GM12878 (cell line): ENCODE measurements at regions not wholly inside any gene's neighbourhood (a gene's known extent, or its start where the extent isn't known, plus 50 kb on each side); places are given as distances from the start of the nearest gene placed in this dataset.

Experiments used
- ATAC-seq: fragments of 200-7000 bp; cut with Tn5 transposase; 3 replicates; pipeline ENCODE4 v1.9.1; 2020; ENCODE audit warnings: mild to moderate bottlenecking, moderate library complexity
- BruUV-seq: library from RNA; stranded (reverse); fragments of 400-500 nt; replicated peaks from 2 replicates; lab custom pipeline; 2021; lab: Mats Ljungman, UMichigan
- CTCF ChIA-PET: fragments of 300-600 bp; sonication (Branson Sonifier 250); formaldehyde crosslinking; extraction: SDS; loops from one replicate; lab custom pipeline; 2021; ENCODE audit warnings: inconsistent platforms; lab: Yijun Ruan, JAX
- POLR2A ChIA-PET: fragments of 350-600 bp; formaldehyde crosslinking; extraction: SDS; loops from one replicate; lab custom pipeline; 2021; ENCODE audit warnings: inconsistent platforms; lab: Charles Lee
- RAD21 ChIA-PET: fragments of 300-600 bp; sonication (Branson Sonifier 250); formaldehyde crosslinking; loops from one replicate; lab custom pipeline; 2023; ENCODE audit warnings: antibody characterized with exemption; ENCODE audit not compliant: unreplicated experiment; lab: Charles Lee
- SMC1A ChIA-PET: fragments of 300-600 bp; sonication (Branson Sonifier 250); formaldehyde crosslinking; loops from one replicate; lab custom pipeline; 2023; ENCODE audit not compliant: unreplicated experiment, uncharacterized antibody; lab: Charles Lee
- DNase-seq: peaks from one replicate; pipeline ENCODE4 v3.0.0-alpha.2; 2011; ENCODE audit warnings: low read depth, low spot score
- FAIRE-seq: peaks from 3 replicates; lab custom pipeline; 2011; peaks lifted over from hg19 to GRCh38; lab: Jason Lieb, UNC
- H2AFZ ChIP-seq: 2 replicates; pipeline ENCODE4 v1.6.0; 2011; ENCODE audit warnings: low read depth, low read length, control low read depth; ENCODE audit not compliant: control insufficient read depth
- H3K27ac ChIP-seq: 2 replicates; pipeline ENCODE4 v1.5.1; 2011; ENCODE audit warnings: control low read depth; ENCODE audit not compliant: control insufficient read depth, insufficient read depth
- H3K27me3 ChIP-seq, 2 experiments: replicated peaks in 1 of 2; 2 replicates each; pipeline versions ENCODE4 v1.6.0 to v1.6.1; 2011; ENCODE audit warnings: low read length in 1 of 2; ENCODE audit not compliant: control insufficient read depth in 2 of 2, insufficient read depth in 2 of 2
- H3K36me3 ChIP-seq, 2 experiments: 2 replicates each; pipeline ENCODE4 v1.5.1; 2011; ENCODE audit warnings: low read length in 1 of 2; ENCODE audit not compliant: control insufficient read depth in 2 of 2, insufficient read depth in 2 of 2
- H3K4me1 ChIP-seq: 2 replicates; pipeline ENCODE4 v1.6.1; 2011; ENCODE audit warnings: mild to moderate bottlenecking, low read length, moderate library complexity, mixed read lengths; ENCODE audit not compliant: control insufficient read depth, insufficient read depth
- H3K4me2 ChIP-seq: 2 replicates; pipeline ENCODE4 v1.6.0; 2011; ENCODE audit warnings: control low read depth; ENCODE audit not compliant: control insufficient read depth, insufficient read depth
- H3K4me3 ChIP-seq: fragments of 200-600 bp; sonication (generic); 2 replicates; pipeline ENCODE4 v1.5.1; 2016
- H3K79me2 ChIP-seq: 2 replicates; pipeline ENCODE4 v1.6.0; 2011; ENCODE audit warnings: low read length; ENCODE audit not compliant: control insufficient read depth, insufficient read depth
- H3K9ac ChIP-seq: 2 replicates; pipeline ENCODE4 v1.8.0; 2011; ENCODE audit warnings: low read length, control low read depth, mixed read lengths; ENCODE audit not compliant: control insufficient read depth, insufficient read depth
- H3K9me3 ChIP-seq: replicated peaks from 3 replicates; pipeline ENCODE4 v1.5.1; 2011; ENCODE audit warnings: mild to moderate bottlenecking, low read length; ENCODE audit not compliant: control insufficient read depth, insufficient read depth
- H4K20me1 ChIP-seq: 2 replicates; pipeline ENCODE4 v1.6.0; 2011; ENCODE audit not compliant: control insufficient read depth, insufficient read depth
- ASH2L ChIP-seq: fragments of 300-600, 200-600 bp; sonication (generic); IDR thresholded peaks from 2 replicates; pipeline ENCODE4 v1.6.1; 2017; ENCODE audit warnings: low read depth, mild to moderate bottlenecking, borderline replicate concordance
- ATF2 ChIP-seq: IDR thresholded peaks from 2 replicates; pipeline ENCODE4 v1.6.1; 2012; ENCODE audit warnings: low read length, inconsistent platforms
- ATF7 ChIP-seq: fragments of 450-650 bp; IDR thresholded peaks from 2 replicates; pipeline ENCODE4 v1.6.1; 2016; ENCODE audit warnings: low read depth, mild to moderate bottlenecking
- BCL11A ChIP-seq: IDR thresholded peaks from 2 replicates; pipeline ENCODE4 v1.6.1; 2011; ENCODE audit warnings: low read depth, low read length
- BHLHE40 ChIP-seq, 2 experiments: fragments of 450-650 bp in 1 of 2; IDR thresholded peaks; 2 replicates each; pipeline ENCODE4 v1.6.1; 2011 to 2017; ENCODE audit warnings: low read depth in 2 of 2, borderline replicate concordance in 1 of 2, improper control_type of control experiment in 1 of 2, low read length in 1 of 2, mild to moderate bottlenecking in 1 of 2
- CREB1 ChIP-seq: IDR thresholded peaks from 2 replicates; pipeline ENCODE4 v1.6.1; 2012; ENCODE audit warnings: low read depth, mild to moderate bottlenecking, inconsistent platforms
- HDGF ChIP-seq: fragments of 450-650 bp; IDR thresholded peaks from 2 replicates; pipeline ENCODE4 v1.6.1; 2016; ENCODE audit warnings: antibody characterized with exemption
- MEF2B ChIP-seq: fragments of 450-650 bp; IDR thresholded peaks from 2 replicates; pipeline ENCODE4 v1.6.1; 2018; ENCODE audit warnings: mild to moderate bottlenecking, moderate library complexity; ENCODE audit not compliant: partially characterized antibody, poor library complexity, severe bottlenecking
- MXI1 ChIP-seq: fragments of 150-350 bp; IDR thresholded peaks from 2 replicates; pipeline ENCODE4 v1.6.1; 2011; ENCODE audit warnings: low read depth, mild to moderate bottlenecking, inconsistent platforms, low read length, improper control_type of control experiment
- NFXL1 ChIP-seq: fragments of 450-650 bp; IDR thresholded peaks from 2 replicates; pipeline ENCODE4 v1.6.1; 2017; ENCODE audit warnings: antibody characterized with exemption, mild to moderate bottlenecking, borderline replicate concordance
- NFYA ChIP-seq: IDR thresholded peaks from 2 replicates; pipeline ENCODE4 v1.6.1; 2011; ENCODE audit warnings: low read depth, mild to moderate bottlenecking, low read length, improper control_type of control experiment, borderline replicate concordance
- POLR2A ChIP-seq: IDR thresholded peaks from 2 replicates; pipeline ENCODE4 v1.6.1; 2011; ENCODE audit warnings: low read depth, mild to moderate bottlenecking, low read length
- RCOR1 ChIP-seq: conservative IDR thresholded peaks from 2 replicates; pipeline ENCODE4 v1.6.1; 2012; ENCODE audit warnings: low read depth, low read length, improper control_type of control experiment
- RELA ChIP-seq: fragments of 450-650 bp; IDR thresholded peaks from 2 replicates; pipeline ENCODE4 v1.8.0; 2014; ENCODE audit warnings: borderline replicate concordance; ENCODE audit not compliant: partially characterized antibody
- SIN3A ChIP-seq: IDR thresholded peaks from 2 replicates; pipeline ENCODE4 v1.6.1; 2012; ENCODE audit warnings: low read depth, low read length, improper control_type of control experiment
- SPI1 ChIP-seq: IDR thresholded peaks from 2 replicates; pipeline ENCODE4 v1.6.1; 2011; ENCODE audit warnings: low read depth, mild to moderate bottlenecking, low read length, moderate library complexity, borderline replicate concordance; ENCODE audit not compliant: insufficient read depth
- SRF ChIP-seq, 2 experiments: IDR thresholded peaks; 2 replicates each; pipeline ENCODE4 v1.6.1; 2011; ENCODE audit warnings: low read depth in 2 of 2, low read length in 2 of 2, mild to moderate bottlenecking in 1 of 2, moderate library complexity in 1 of 2
- WRNIP1 ChIP-seq: IDR thresholded peaks from 2 replicates; pipeline ENCODE4 v1.6.1; 2011; ENCODE audit warnings: low read depth, low read length, improper control_type of control experiment, borderline replicate concordance
- YY1 ChIP-seq: IDR thresholded peaks from 2 replicates; pipeline ENCODE4 v1.6.1; 2011; ENCODE audit warnings: low read depth, mild to moderate bottlenecking, low read length
- ZNF207 ChIP-seq: fragments of 450-650 bp; IDR thresholded peaks from 2 replicates; pipeline ENCODE4 v1.6.1; 2014; ENCODE audit warnings: antibody characterized with exemption, mild to moderate bottlenecking, borderline replicate concordance
- ZNF687 ChIP-seq: fragments of 450-650 bp; IDR thresholded peaks from 2 replicates; pipeline ENCODE4 v1.6.1; 2017; ENCODE audit warnings: mild to moderate bottlenecking, moderate library complexity
- in situ Hi-C: fragments of 300-500 bp; cut with MboI; formaldehyde crosslinking; loops from 9 replicates; pipeline ENCODE4 v1.14.3; 2018; ENCODE audit warnings: mixed read lengths
- intact Hi-C: fragments of 100-400 bp; cut with micrococcal nuclease; formaldehyde crosslinking; loops from one replicate; pipeline ENCODE4 v1.14.2; 2022; ENCODE audit not compliant: unreplicated experiment

- no peak for TF ChIP-seq SPI1
- no peak for TF ChIP-seq ATF7
- TF ChIP-seq SRF (IDR thresholded peaks at IDR 0.05; ENCODE audit: low read depth in 2 of 2, low read length in 2 of 2), result no peak
Measured at GRCh38 chr20:12528591-12529041, 480.2 kb upstream of the SPTLC3 start (continued).

GRCh38 chr20:12531626-12532025, 477.1 kb upstream of the SPTLC3 start:
- H3K9me3 ChIP-seq, result no peaks in the 10 kb centered on the region
- DNase-seq, result no peak
- H3K27ac ChIP-seq, result no peak overlapping the region
- H2AFZ ChIP-seq, result no peak overlapping the region
- H3K9ac ChIP-seq, result no peak overlapping the region
- in situ Hi-C loops, result no loop called here
- no peak overlapping the region for H3K4me3 ChIP-seq
- intact Hi-C loops, result no loop called here
- H3K27me3 ChIP-seq, result no peaks in the 10 kb centered on the region
- SMC1A ChIA-PET, result no interaction called here
- H3K4me1 ChIP-seq, result no peaks in the 10 kb centered on the region
- H3K79me2 ChIP-seq, result no peaks in the 10 kb centered on the region
- no peak overlapping the region for H3K4me2 ChIP-seq
- no peak for FAIRE-seq
- no peaks in the 10 kb centered on the region for H3K36me3 ChIP-seq
- RAD21 ChIA-PET, result no interaction called here
- TF ChIP-seq ZNF687 (no peak), MXI1 (no peak), NFXL1 (no peak), MEF2B (no peak), BHLHE40 (IDR thresholded peaks at IDR 0.05; ENCODE audit: borderline replicate concordance in 1 of 2, low read depth in 2 of 2, low read length in 1 of 2) (no peak), RCOR1 (no peak), ASH2L (no peak), WRNIP1 (no peak), BCL11A (no peak), POLR2A (no peak), SRF (IDR thresholded peaks at IDR 0.05; ENCODE audit: low read depth in 2 of 2, low read length in 2 of 2) (no peak), YY1 (no peak), RELA (no peak), NFYA (no peak), ATF2 (no peak), SIN3A (no peak), CREB1 (no peak), HDGF (no peak), ZNF207 (no peak)
- H4K20me1 ChIP-seq, result no peaks in the 10 kb centered on the region
- CTCF ChIA-PET, result interaction anchor here (0.6 kb wide), 1 partner anchor 20 kb away, joined by 3 read pairs; no protein-coding TSS in a partner anchor
- POLR2A ChIA-PET, result no interaction called here
- BruUV-seq, result no TSS peak
- ATAC-seq, result no peak
